OCI-LY3 (cell line): ENCODE measurements at regions not wholly inside any gene's neighbourhood (a gene's known extent, or its start where the extent isn't known, plus 50 kb on each side); places are given as distances from the start of the nearest gene placed in this dataset.

ENCODE experiments used
- EZH2phosphoT487 ChIP-seq: fragments of 200-600 bp; shearing (Covaris generic); IDR thresholded peaks from 2 replicates; pipeline ENCODE4 v1.6.1; 2018; ENCODE audit warnings: antibody characterized with exemption, mixed run types, low read depth
- TF ChIP-seq, protein P1 (sequence below): fragments of 200-600, 300-600 bp; sonication (generic); IDR thresholded peaks from 2 replicates; pipeline ENCODE4 v1.5.1; 2014; ENCODE audit warnings: antibody characterized with exemption, low read length, low read depth

DNA sequence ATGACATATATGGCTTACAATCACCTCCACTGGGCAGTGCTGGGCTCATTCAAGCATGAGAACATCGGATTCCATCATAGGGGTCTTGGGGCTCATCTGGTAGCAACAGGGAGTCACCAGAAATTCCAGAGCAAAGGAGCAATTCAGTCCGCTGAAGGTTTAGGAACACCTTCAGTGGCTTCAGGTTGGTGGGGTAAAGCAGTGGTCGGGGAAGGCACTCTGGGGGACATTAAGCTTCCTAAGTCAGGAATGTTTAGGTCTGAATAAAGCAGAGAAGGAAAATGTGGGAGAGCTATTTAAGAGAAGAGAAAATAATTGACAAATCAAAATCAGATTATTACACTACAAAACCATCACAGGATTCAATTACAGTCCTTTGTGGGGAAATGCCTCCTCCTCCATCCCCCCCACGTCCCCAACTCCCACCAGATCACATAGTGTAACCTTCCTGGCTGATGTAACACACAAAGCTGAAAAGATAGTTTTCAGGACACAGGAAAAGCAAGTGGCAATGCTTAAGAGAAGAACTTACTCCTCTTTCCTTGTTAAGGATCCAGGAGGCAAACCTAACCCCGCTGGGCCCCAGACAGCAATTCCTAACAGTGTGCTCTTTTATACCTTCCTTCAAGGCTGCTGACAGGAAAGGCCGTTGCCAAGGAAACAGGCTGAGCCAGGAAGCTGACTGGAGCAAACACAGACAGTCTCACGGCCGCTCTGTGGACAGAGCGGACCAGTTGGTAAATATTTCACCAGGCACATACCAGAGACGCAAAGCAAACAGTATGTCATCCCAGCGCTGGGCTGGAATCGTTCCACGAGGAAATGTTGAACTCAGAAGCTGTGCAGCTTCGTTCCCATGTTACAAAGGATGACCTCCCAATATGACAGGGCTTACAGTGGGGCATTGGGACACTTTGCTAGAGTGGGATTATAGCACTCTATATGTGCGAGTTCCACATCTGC is 57.5 kb upstream of the LMCD1 start:
- TF ChIP-seq, protein P1, sequence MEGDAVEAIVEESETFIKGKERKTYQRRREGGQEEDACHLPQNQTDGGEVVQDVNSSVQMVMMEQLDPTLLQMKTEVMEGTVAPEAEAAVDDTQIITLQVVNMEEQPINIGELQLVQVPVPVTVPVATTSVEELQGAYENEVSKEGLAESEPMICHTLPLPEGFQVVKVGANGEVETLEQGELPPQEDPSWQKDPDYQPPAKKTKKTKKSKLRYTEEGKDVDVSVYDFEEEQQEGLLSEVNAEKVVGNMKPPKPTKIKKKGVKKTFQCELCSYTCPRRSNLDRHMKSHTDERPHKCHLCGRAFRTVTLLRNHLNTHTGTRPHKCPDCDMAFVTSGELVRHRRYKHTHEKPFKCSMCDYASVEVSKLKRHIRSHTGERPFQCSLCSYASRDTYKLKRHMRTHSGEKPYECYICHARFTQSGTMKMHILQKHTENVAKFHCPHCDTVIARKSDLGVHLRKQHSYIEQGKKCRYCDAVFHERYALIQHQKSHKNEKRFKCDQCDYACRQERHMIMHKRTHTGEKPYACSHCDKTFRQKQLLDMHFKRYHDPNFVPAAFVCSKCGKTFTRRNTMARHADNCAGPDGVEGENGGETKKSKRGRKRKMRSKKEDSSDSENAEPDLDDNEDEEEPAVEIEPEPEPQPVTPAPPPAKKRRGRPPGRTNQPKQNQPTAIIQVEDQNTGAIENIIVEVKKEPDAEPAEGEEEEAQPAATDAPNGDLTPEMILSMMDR, result no peak
- TF ChIP-seq EZH2phosphoT487, result no peak
